OCI-LY7 (cell line): ENCODE measurements at regions not wholly inside any gene's neighbourhood (a gene's known extent, or its start where the extent isn't known, plus 50 kb on each side); places are given as distances from the start of the nearest gene placed in this dataset.

Experiments used
- BruUV-seq: library from RNA; stranded (reverse); fragments of 400-500 nt; replicated peaks from 2 replicates; lab custom pipeline; 2021; lab: Mats Ljungman, UMichigan
- CTCF ChIA-PET: fragments of 300-600 bp; sonication (Branson Sonifier 250); formaldehyde crosslinking; loops from one replicate; lab custom pipeline; 2022; ENCODE audit warnings: antibody characterized with exemption; ENCODE audit not compliant: unreplicated experiment; lab: Charles Lee
- POLR2A ChIA-PET: fragments of 300-600 bp; sonication (Branson Sonifier 250); formaldehyde crosslinking; loops from one replicate; lab custom pipeline; 2022; ENCODE audit warnings: antibody characterized with exemption; lab: Charles Lee
- DNase-seq: peaks from one replicate; pipeline ENCODE4 v3.0.0-alpha.2; 2015; ENCODE audit warnings: low spot score
- H2AFZ ChIP-seq: fragments of 200-600 bp; sonication (generic), shearing (Covaris generic); 2 replicates; pipeline ENCODE4 v1.6.1; 2014; ENCODE audit warnings: mild to moderate bottlenecking, antibody characterized with exemption, low read length, moderate library complexity
- H3K27ac ChIP-seq: fragments of 200-600 bp; sonication (generic); 2 replicates; pipeline ENCODE4 v1.5.1; 2014; ENCODE audit warnings: mixed run types, low read depth, mild to moderate bottlenecking, moderate library complexity, low read length, inconsistent platforms; ENCODE audit not compliant: poor library complexity, severe bottlenecking
- H3K36me3 ChIP-seq: fragments of 200-600 bp; sonication (generic); 2 replicates; pipeline ENCODE4 v1.6.1; 2014; ENCODE audit warnings: mild to moderate bottlenecking, antibody characterized with exemption, low read length, moderate library complexity, mixed read lengths; ENCODE audit not compliant: insufficient read depth
- H3K4me1 ChIP-seq: fragments of 200-600 bp; sonication (generic); 2 replicates; pipeline ENCODE4 v1.5.1; 2014; ENCODE audit warnings: mild to moderate bottlenecking, low read length; ENCODE audit not compliant: insufficient read depth, poor library complexity, severe bottlenecking
- H3K4me2 ChIP-seq: fragments of 200-600 bp; sonication (generic); 2 replicates; pipeline ENCODE4 v1.6.1; 2014; ENCODE audit warnings: mild to moderate bottlenecking, low read length
- H3K4me3 ChIP-seq: fragments of 200-600 bp; sonication (generic); 2 replicates; pipeline ENCODE4 v1.5.1; 2014; ENCODE audit warnings: mild to moderate bottlenecking, low read depth, low read length; ENCODE audit not compliant: poor library complexity, severe bottlenecking
- H3K79me2 ChIP-seq: fragments of 200-600 bp; sonication (generic); 2 replicates; pipeline ENCODE4 v1.6.1; 2016; ENCODE audit warnings: low read depth, mild to moderate bottlenecking, low read length, moderate library complexity, mixed read lengths; ENCODE audit not compliant: insufficient read depth
- H3K9me2 ChIP-seq: fragments of 200-600 bp; sonication (generic); 2 replicates; pipeline ENCODE4 v1.6.1; 2016; ENCODE audit warnings: mild to moderate bottlenecking, low read length, mixed read lengths; ENCODE audit not compliant: insufficient read depth
- H3K9me3 ChIP-seq: fragments of 200-600 bp; sonication (generic); 2 replicates; pipeline ENCODE4 v1.6.1; 2014; ENCODE audit warnings: mild to moderate bottlenecking, mixed run types, low read length, mixed read lengths
- H4K20me1 ChIP-seq: fragments of 200-600 bp; sonication (generic); 2 replicates; pipeline ENCODE4 v1.6.1; 2014; ENCODE audit warnings: mild to moderate bottlenecking, antibody characterized with exemption, low read length, moderate library complexity, mixed read lengths; ENCODE audit not compliant: insufficient read depth
- EZH2phosphoT487 ChIP-seq: fragments of 200-600 bp; sonication (generic); IDR thresholded peaks from 2 replicates; pipeline ENCODE4 v1.6.1; 2018; ENCODE audit warnings: low read depth, borderline replicate concordance, mild to moderate bottlenecking, mixed run types, antibody characterized with exemption, low read length, moderate library complexity, mixed read lengths
- intact Hi-C: fragments of 100-400 bp; cut with micrococcal nuclease; formaldehyde crosslinking; loops from one replicate; pipeline ENCODE4 v1.10.0; 2022; ENCODE audit not compliant: unreplicated experiment
- TF ChIP-seq, protein P1 (sequence below): fragments of 200-600 bp; sonication (generic); conservative IDR thresholded peaks from 2 replicates; pipeline ENCODE4 v1.5.1; 2014; ENCODE audit warnings: mild to moderate bottlenecking, antibody characterized with exemption, low read length, moderate library complexity, mixed read lengths

DNA sequence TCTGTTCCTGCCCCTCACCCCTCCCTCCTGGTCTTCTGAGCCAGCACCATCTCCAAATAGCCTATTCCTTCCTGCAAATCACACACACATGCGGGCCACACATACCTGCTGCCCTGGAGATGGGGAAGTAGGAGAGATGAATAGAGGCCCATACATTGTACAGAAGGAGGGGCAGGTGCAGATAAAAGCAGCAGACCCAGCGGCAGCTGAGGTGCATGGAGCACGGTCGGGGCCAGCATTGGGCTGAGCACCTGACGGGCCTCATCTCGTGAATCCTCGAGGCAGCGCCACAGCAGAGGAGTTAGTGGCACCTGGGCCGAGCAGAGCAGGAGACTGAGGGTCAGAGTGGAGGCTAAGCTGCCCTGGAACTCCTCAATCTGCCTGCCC, 941.8 kb downstream of the BRD1 start:
- POLR2A ChIA-PET, result no interaction called here
- Histone ChIP-seq H3K4me1 (no peaks in the 10 kb centered on the region), H3K9me2 (no peaks in the 10 kb centered on the region), H3K79me2 (no peaks in the 10 kb centered on the region), H3K4me3 (no peak overlapping the region), H3K9me3 (no peaks in the 10 kb centered on the region), H3K4me2 (no peak overlapping the region), H3K27ac (no peak overlapping the region), H2AFZ (no peak overlapping the region), H4K20me1 (no peaks in the 10 kb centered on the region), H3K36me3 (no peaks in the 10 kb centered on the region)
- no peak for DNase-seq
- intact Hi-C loops, result no loop called here
- CTCF ChIA-PET, result no interaction called here
- BruUV-seq, result no TSS peak
- no peak for TF ChIP-seq EZH2phosphoT487
- TF ChIP-seq, protein P1, sequence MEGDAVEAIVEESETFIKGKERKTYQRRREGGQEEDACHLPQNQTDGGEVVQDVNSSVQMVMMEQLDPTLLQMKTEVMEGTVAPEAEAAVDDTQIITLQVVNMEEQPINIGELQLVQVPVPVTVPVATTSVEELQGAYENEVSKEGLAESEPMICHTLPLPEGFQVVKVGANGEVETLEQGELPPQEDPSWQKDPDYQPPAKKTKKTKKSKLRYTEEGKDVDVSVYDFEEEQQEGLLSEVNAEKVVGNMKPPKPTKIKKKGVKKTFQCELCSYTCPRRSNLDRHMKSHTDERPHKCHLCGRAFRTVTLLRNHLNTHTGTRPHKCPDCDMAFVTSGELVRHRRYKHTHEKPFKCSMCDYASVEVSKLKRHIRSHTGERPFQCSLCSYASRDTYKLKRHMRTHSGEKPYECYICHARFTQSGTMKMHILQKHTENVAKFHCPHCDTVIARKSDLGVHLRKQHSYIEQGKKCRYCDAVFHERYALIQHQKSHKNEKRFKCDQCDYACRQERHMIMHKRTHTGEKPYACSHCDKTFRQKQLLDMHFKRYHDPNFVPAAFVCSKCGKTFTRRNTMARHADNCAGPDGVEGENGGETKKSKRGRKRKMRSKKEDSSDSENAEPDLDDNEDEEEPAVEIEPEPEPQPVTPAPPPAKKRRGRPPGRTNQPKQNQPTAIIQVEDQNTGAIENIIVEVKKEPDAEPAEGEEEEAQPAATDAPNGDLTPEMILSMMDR, result no peak

DNA sequence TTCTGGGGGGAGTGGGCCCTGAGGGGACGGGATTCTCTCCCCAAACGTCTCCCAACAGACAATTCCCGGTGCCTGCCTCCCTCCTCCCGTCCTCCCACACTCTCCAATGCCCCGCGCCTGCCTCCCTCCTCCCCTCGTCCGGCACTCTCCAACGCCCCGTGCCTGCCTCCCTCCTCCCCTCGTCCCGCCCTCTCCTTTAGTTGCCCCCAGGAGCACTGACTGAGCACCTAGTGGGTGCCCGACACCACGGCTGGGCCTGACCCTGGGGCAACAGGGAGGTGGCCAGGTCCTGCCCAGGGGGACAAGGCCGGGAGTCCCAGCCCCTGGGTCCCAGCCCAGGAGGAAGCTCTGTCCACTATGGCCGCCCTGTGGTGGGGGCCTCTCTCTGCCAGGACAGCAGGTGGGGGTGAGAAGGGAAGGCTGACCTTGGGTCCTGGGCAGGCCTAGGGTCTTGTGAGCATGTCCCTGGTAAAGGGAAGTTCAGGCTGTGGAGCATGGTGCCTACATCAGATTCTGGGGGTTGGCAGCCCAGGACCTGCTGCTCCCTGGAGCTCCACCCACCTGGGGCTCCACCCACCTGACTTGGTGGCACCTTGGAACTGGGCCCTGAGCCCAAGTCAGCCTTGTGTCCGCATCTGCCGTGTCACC, 942.3 kb downstream of the BRD1 start:
- Histone ChIP-seq H3K4me3 (no peak overlapping the region), H3K27ac (no peak overlapping the region), H3K9me2 (no peaks in the 10 kb centered on the region), H3K4me2 (no peak overlapping the region), H3K36me3 (no peaks in the 10 kb centered on the region), H3K9me3 (no peaks in the 10 kb centered on the region), H2AFZ (no peak overlapping the region), H3K4me1 (no peaks in the 10 kb centered on the region), H3K79me2 (no peaks in the 10 kb centered on the region), H4K20me1 (no peaks in the 10 kb centered on the region)
- TF ChIP-seq, protein P1, result no peak
- no peak for TF ChIP-seq EZH2phosphoT487
- BruUV-seq, result no TSS peak
- intact Hi-C loops, result no loop called here
- ChIA-PET CTCF (no interaction called here), POLR2A (no interaction called here)
- DNase-seq, result no peak

DNA sequence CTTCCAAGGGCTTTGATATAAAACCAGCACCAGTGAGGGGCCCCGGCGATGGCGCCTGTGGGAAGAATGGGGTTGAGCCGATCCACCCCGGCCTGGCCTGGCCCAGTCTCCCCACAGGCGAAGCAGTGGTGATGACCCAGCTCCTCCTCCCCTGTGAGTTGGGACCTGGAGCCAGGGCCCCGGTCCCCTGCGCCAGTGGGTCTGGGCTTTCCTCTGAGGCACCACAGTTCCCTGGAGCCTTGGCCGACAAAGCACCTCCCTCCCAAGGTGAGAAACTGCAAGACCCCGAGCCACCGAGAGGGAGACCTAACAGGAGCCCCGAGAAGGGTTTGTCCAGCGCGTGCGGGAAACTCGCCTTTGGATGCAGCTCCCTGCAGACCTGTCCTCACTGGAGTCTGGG, 942.9 kb downstream of the BRD1 start:
- CTCF ChIA-PET, result no interaction called here
- no peak for TF ChIP-seq EZH2phosphoT487
- TF ChIP-seq, protein P1, result no peak
- Histone ChIP-seq H3K27ac (no peak overlapping the region), H3K9me2 (no peaks in the 10 kb centered on the region), H3K4me2 (no peak overlapping the region), H4K20me1 (no peaks in the 10 kb centered on the region), H3K4me1 (no peaks in the 10 kb centered on the region), H3K79me2 (no peaks in the 10 kb centered on the region), H3K36me3 (no peaks in the 10 kb centered on the region), H3K4me3 (no peak overlapping the region), H3K9me3 (no peaks in the 10 kb centered on the region), H2AFZ (no peak overlapping the region)
- POLR2A ChIA-PET, result no interaction called here
- no TSS peak for BruUV-seq
- DNase-seq, result no peak
- intact Hi-C loops, result no loop called here
